ENCODE measurements at regions not wholly inside any gene's neighbourhood (a gene's known extent, or its start where the extent isn't known, plus 50 kb on each side); places are given as distances from the start of the nearest gene placed in this dataset.

- Histone ChIP-seq H3K27ac (no peak overlapping the region), H3K9me3 (no peaks in the 10 kb centered on the region), H3K36me3 (no peaks in the 10 kb centered on the region), H3K4me1 (ENCODE audit: control insufficient read depth in 1 of 2, low read depth in 2 of 2) (no peaks in the 10 kb centered on the region), H3K4me3 (no peak overlapping the region), H3K27me3 (replicated peaks; ENCODE audit: insufficient read depth) (no peaks in the 10 kb centered on the region)
- DNase-seq (ENCODE audit: low spot score) (no peak), ATAC-seq (ENCODE audit: insufficient number of reproducible peaks, low FRiP score, low read depth) (no peak)
- TF ChIP-seq, protein P1, sequence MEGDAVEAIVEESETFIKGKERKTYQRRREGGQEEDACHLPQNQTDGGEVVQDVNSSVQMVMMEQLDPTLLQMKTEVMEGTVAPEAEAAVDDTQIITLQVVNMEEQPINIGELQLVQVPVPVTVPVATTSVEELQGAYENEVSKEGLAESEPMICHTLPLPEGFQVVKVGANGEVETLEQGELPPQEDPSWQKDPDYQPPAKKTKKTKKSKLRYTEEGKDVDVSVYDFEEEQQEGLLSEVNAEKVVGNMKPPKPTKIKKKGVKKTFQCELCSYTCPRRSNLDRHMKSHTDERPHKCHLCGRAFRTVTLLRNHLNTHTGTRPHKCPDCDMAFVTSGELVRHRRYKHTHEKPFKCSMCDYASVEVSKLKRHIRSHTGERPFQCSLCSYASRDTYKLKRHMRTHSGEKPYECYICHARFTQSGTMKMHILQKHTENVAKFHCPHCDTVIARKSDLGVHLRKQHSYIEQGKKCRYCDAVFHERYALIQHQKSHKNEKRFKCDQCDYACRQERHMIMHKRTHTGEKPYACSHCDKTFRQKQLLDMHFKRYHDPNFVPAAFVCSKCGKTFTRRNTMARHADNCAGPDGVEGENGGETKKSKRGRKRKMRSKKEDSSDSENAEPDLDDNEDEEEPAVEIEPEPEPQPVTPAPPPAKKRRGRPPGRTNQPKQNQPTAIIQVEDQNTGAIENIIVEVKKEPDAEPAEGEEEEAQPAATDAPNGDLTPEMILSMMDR (IDR thresholded peaks at IDR 0.05): no peak
These were observed 384.5 kb upstream of the SALL1 start for GRCh38 chr16:51535591-51535990.

GRCh38 chr16:51532551-51532950 lies 381.5 kb upstream of the SALL1 start:
- Histone ChIP-seq H3K27me3 (replicated peaks; ENCODE audit: insufficient read depth) (no peaks in the 10 kb centered on the region), H3K4me1 (ENCODE audit: control insufficient read depth in 1 of 2, low read depth in 2 of 2) (no peaks in the 10 kb centered on the region), H3K27ac (no peak overlapping the region), H3K36me3 (no peaks in the 10 kb centered on the region), H3K9me3 (no peaks in the 10 kb centered on the region), H3K4me3 (no peak overlapping the region)
- ATAC-seq (ENCODE audit: insufficient number of reproducible peaks, low FRiP score, low read depth) (no peak), DNase-seq (ENCODE audit: low spot score) (no peak)
- TF ChIP-seq, protein P1 (IDR thresholded peaks at IDR 0.05): no peak

DNA sequence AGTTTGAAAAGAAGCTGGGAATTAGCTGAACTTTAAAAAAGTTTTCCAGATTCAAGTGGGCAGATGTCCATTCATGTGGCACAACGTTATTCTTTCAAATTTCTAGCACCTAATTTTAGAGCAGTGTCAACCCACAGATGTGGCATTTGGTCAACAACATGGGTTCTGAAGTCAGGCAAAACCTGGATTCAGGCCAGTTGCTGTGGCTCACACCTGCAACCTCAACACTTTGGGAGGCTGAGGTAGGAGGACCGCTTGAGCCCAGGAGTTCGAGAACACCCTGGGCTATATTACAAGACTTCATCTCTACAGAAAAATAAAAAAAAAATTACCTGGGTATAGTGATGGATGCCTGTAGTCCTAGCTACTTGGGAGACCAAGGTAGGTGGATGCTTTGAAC lies 380.2 kb upstream of the SALL1 start:
- H3K27ac ChIP-seq: no peak overlapping the region
- DNase-seq (ENCODE audit: low spot score): no peak

GRCh38 chr16:51527349-51527748 lies 376.3 kb upstream of the SALL1 start:
- DNase-seq (ENCODE audit: low spot score): no peak
- H3K27ac ChIP-seq: no peak overlapping the region
- H3K4me3 ChIP-seq: no peak overlapping the region
- no peaks in the 10 kb centered on the region for H3K9me3 ChIP-seq
- no peaks in the 10 kb centered on the region for H3K27me3 ChIP-seq (replicated peaks; ENCODE audit: insufficient read depth)
- no peaks in the 10 kb centered on the region for H3K4me1 ChIP-seq (ENCODE audit: control insufficient read depth in 1 of 2, low read depth in 2 of 2)
- no peak for ATAC-seq (ENCODE audit: insufficient number of reproducible peaks, low FRiP score, low read depth)
- H3K36me3 ChIP-seq: no peaks in the 10 kb centered on the region
- TF ChIP-seq, protein P1 (IDR thresholded peaks at IDR 0.05): no peak

More for the DNA sequence above, 380.2 kb upstream of the SALL1 start:
- H3K9me3 ChIP-seq: no peaks in the 10 kb centered on the region
- H3K27me3 ChIP-seq (replicated peaks; ENCODE audit: insufficient read depth): no peaks in the 10 kb centered on the region
- no peak for ATAC-seq (ENCODE audit: insufficient number of reproducible peaks, low FRiP score, low read depth)
- H3K4me3 ChIP-seq: no peak overlapping the region
- no peaks in the 10 kb centered on the region for H3K4me1 ChIP-seq (ENCODE audit: control insufficient read depth in 1 of 2, low read depth in 2 of 2)
- H3K36me3 ChIP-seq: no peaks in the 10 kb centered on the region
- TF ChIP-seq, protein P1 (IDR thresholded peaks at IDR 0.05): no peak

DNA sequence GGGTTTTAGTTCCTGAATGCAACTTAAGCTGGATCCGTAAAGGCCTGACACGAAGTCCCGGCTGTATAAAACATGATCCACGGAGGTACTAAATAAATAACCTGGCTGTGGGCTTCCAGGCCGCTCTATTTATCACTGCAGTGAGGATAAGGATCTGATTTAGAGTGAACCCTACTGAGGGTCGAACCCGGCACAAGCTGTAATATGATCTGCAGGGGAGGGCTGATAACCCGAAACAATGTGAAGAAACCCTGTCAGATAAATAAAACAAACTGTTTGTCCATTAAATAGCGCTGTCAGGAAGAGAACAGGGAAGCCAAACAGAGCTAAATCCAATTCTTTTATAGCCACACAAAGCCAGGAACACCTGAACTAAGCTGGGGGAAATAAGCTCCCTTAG lies 375.6 kb upstream of the SALL1 start:
- no peak for ATAC-seq (ENCODE audit: insufficient number of reproducible peaks, low FRiP score, low read depth)
- H3K9me3 ChIP-seq: no peaks in the 10 kb centered on the region
- H3K27me3 ChIP-seq (replicated peaks; ENCODE audit: insufficient read depth): no peaks in the 10 kb centered on the region
- no peak for DNase-seq (ENCODE audit: low spot score)
- TF ChIP-seq, protein P1 (IDR thresholded peaks at IDR 0.05): no peak
- no peak overlapping the region for H3K27ac ChIP-seq
- no peaks in the 10 kb centered on the region for H3K36me3 ChIP-seq
- no peak overlapping the region for H3K4me3 ChIP-seq
- no peaks in the 10 kb centered on the region for H3K4me1 ChIP-seq (ENCODE audit: control insufficient read depth in 1 of 2, low read depth in 2 of 2)

Data from thoracic aorta (tissue), 2 donors.